Testis (tissue), 2 donors: ENCODE measurements at regions not wholly inside any gene's neighbourhood (a gene's known extent, or its start where the extent isn't known, plus 50 kb on each side); places are given as distances from the start of the nearest gene placed in this dataset.

Experiments
- CTCF ChIP-seq, 3 experiments: fragments of 450-650 bp in 2 of 3; fragments of 200-600 bp in 1 of 3; sonication (generic) in 1 of 3; IDR thresholded peaks; one replicate each; pipeline ENCODE4 v1.5.1; 2016 to 2019; ENCODE audit warnings: antibody characterized with exemption in 3 of 3, mild to moderate bottlenecking in 2 of 3, moderate library complexity in 1 of 3
- POLR2A ChIP-seq: fragments of 450-650 bp; IDR thresholded peaks from one replicate; pipeline ENCODE4 v1.6.1; 2017; ENCODE audit warnings: antibody characterized with exemption, mild to moderate bottlenecking, moderate library complexity

GRCh38 chr5:174489215-174489614 is 235.2 kb upstream of the MSX2 start:
- TF ChIP-seq CTCF (IDR thresholded peaks at IDR 0.05) = no peak
- no peak for TF ChIP-seq POLR2A
